Muscle layer of duodenum (tissue), 2 donors: ENCODE measurements at regions not wholly inside any gene's neighbourhood (a gene's known extent, or its start where the extent isn't known, plus 50 kb on each side); places are given as distances from the start of the nearest gene placed in this dataset.

Source experiments
- H3K27ac ChIP-seq: one replicate; pipeline ENCODE4 v1.7.0; 2013; ENCODE audit warnings: mild to moderate bottlenecking, low read length
- H3K27me3 ChIP-seq: one replicate; pipeline ENCODE4 v1.7.0; 2013; ENCODE audit warnings: low read depth, mild to moderate bottlenecking, control low read depth, low read length
- H3K36me3 ChIP-seq, 2 donors: one replicate each; pipeline ENCODE4 v1.7.0; 2013; ENCODE audit warnings: low read length in 2 of 2, control low read depth in 1 of 2, mild to moderate bottlenecking in 1 of 2; ENCODE audit not compliant: insufficient read depth in 2 of 2, control insufficient read depth in 1 of 2
- H3K4me1 ChIP-seq, 2 donors: one replicate each; pipeline ENCODE4 v1.7.0; 2013; ENCODE audit warnings: low read length in 2 of 2, mild to moderate bottlenecking in 2 of 2, control low read depth in 1 of 2, moderate library complexity in 1 of 2; ENCODE audit not compliant: insufficient read depth in 2 of 2, control insufficient read depth in 1 of 2
- H3K4me3 ChIP-seq, 2 donors: one replicate each; pipeline ENCODE4 v1.7.0; 2013; ENCODE audit warnings: low read length in 2 of 2, low read depth in 1 of 2, mild to moderate bottlenecking in 1 of 2
- H3K9me3 ChIP-seq, 2 donors: one replicate each; pipeline ENCODE4 v1.7.0; 2013; ENCODE audit warnings: low read length in 2 of 2, control low read depth in 1 of 2, mild to moderate bottlenecking in 1 of 2; ENCODE audit not compliant: control insufficient read depth in 1 of 2
- donor health status: healthy.

DNA sequence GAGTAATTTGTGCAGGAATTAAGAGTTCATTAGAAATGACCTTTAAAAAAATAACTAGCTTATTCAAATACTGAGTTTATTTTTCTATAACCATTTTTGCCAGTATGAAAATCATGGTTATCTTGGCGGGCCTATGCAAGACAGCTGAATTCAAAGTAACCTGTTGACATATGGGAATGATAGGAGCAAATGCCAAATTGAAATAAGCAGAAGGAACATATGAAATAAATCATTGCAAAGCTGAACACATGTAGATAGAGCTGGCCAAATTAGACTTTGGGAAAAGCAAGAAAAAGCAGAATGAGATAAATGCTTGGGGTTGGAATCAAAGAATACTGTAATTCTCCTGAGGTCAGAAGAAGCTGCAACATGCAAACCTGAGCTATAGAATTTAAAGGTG is 372.5 kb downstream of the ADAMTS20 start:
- H3K27me3 ChIP-seq: no peaks in the 10 kb centered on the region
- no peak overlapping the region for H3K27ac ChIP-seq
- H3K4me1 ChIP-seq: peaks cover 0 to 3% of the 10 kb centered on the region in 2 donors
- H3K9me3 ChIP-seq: no peaks in the 10 kb centered on the region
- no peaks in the 10 kb centered on the region for H3K36me3 ChIP-seq
- no peak overlapping the region for H3K4me3 ChIP-seq

GRCh38 chr12:43177276-43177675 is 374.7 kb downstream of the ADAMTS20 start:
- Histone ChIP-seq H3K4me1 (peaks cover 0 to 3% of the 10 kb centered on the region in 2 donors), H3K27ac (no peak overlapping the region), H3K27me3 (no peaks in the 10 kb centered on the region), H3K9me3 (no peaks in the 10 kb centered on the region), H3K36me3 (no peaks in the 10 kb centered on the region), H3K4me3 (no peak overlapping the region)

- no peak overlapping the region for H3K4me3 ChIP-seq
- H3K9me3 ChIP-seq: no peaks in the 10 kb centered on the region
- no peaks in the 10 kb centered on the region for H3K4me1 ChIP-seq
- H3K36me3 ChIP-seq: no peaks in the 10 kb centered on the region
- H3K27ac ChIP-seq: no peak overlapping the region
- H3K27me3 ChIP-seq: no peaks in the 10 kb centered on the region
Measured at GRCh38 chr12:43169115-43169681, 382.8 kb downstream of the ADAMTS20 start.

DNA sequence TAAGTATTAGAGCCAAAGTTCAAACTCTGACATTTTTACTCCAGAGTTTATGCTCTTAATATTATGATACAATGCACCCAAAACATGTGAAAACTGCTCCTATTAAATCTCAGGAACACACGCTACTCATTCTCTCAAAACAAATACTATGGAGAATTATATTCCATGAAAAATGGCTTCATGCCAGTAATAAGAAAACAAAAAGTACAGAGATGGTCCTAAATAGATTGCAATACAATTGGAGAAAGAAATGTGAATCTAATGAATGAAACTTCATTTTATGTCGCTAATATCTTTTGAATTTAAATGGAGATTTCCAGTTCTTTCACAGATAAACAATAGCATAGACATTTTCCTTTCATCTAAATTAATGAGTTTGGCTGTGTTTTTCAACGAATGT is 384.3 kb downstream of the ADAMTS20 start:
- Histone ChIP-seq H3K4me3 (no peak overlapping the region), H3K9me3 (no peaks in the 10 kb centered on the region), H3K4me1 (no peaks in the 10 kb centered on the region), H3K27ac (no peak overlapping the region), H3K36me3 (no peaks in the 10 kb centered on the region), H3K27me3 (no peaks in the 10 kb centered on the region)

- no peaks in the 10 kb centered on the region for H3K27me3 ChIP-seq
- no peaks in the 10 kb centered on the region for H3K4me1 ChIP-seq
- no peak overlapping the region for H3K4me3 ChIP-seq
- no peaks in the 10 kb centered on the region for H3K36me3 ChIP-seq
- no peaks in the 10 kb centered on the region for H3K9me3 ChIP-seq
- H3K27ac ChIP-seq: no peak overlapping the region
Measured at GRCh38 chr12:43165351-43165750, 386.7 kb downstream of the ADAMTS20 start.

- Histone ChIP-seq H3K36me3 (no peaks in the 10 kb centered on the region), H3K27ac (no peak overlapping the region), H3K4me3 (no peak overlapping the region), H3K27me3 (no peaks in the 10 kb centered on the region), H3K9me3 (no peaks in the 10 kb centered on the region), H3K4me1 (no peaks in the 10 kb centered on the region)
Measured at GRCh38 chr12:43162138-43162537, 389.9 kb downstream of the ADAMTS20 start.

GRCh38 chr12:43159506-43159905 is 392.5 kb downstream of the ADAMTS20 start:
- no peak overlapping the region for H3K4me3 ChIP-seq
- H3K9me3 ChIP-seq: no peaks in the 10 kb centered on the region
- no peaks in the 10 kb centered on the region for H3K27me3 ChIP-seq
- no peak overlapping the region for H3K27ac ChIP-seq
- H3K36me3 ChIP-seq: no peaks in the 10 kb centered on the region
- H3K4me1 ChIP-seq: no peaks in the 10 kb centered on the region

- Histone ChIP-seq H3K4me1 (no peaks in the 10 kb centered on the region), H3K36me3 (no peaks in the 10 kb centered on the region), H3K27ac (no peak overlapping the region), H3K9me3 (no peaks in the 10 kb centered on the region), H3K4me3 (no peak overlapping the region), H3K27me3 (no peaks in the 10 kb centered on the region)
Measured at GRCh38 chr12:43158126-43158525, 393.9 kb downstream of the ADAMTS20 start.

- no peak overlapping the region for H3K27ac ChIP-seq
Measured at GRCh38 chr12:43155376-43155775, 396.6 kb downstream of the ADAMTS20 start.

DNA sequence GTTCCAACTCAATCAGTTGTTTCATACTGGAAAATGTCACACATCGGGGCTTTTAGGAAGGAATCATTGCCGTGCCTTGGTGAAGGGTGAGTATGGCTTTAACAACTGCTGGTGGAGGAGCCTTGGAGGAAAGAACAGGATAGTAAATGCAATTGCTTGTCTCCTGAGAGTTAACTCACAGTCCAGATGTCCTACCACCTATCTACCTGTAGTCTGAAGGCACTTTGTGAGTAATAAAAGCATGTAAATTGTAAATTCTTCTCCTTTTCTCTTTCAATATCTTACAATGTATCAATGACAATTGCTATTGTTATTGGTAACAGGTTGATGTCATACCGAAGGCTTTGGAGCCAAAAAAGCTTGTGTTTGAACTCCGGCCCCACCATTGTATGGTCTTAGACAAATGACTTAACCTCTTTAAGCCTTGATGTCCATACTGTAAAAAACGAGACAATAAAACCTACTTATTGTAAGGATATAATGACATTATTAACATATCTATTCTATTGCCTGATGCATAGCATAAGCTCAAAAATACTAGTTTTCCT is 397.4 kb downstream of the ADAMTS20 start:
- Histone ChIP-seq H3K9me3 (no peaks in the 10 kb centered on the region), H3K27me3 (no peaks in the 10 kb centered on the region), H3K4me1 (no peaks in the 10 kb centered on the region), H3K27ac (no peak overlapping the region), H3K36me3 (no peaks in the 10 kb centered on the region), H3K4me3 (no peak overlapping the region)

More at GRCh38 chr12:43155376-43155775, 396.6 kb downstream of the ADAMTS20 start:
- Histone ChIP-seq H3K27me3 (no peaks in the 10 kb centered on the region), H3K4me1 (no peaks in the 10 kb centered on the region), H3K9me3 (no peaks in the 10 kb centered on the region), H3K4me3 (no peak overlapping the region), H3K36me3 (no peaks in the 10 kb centered on the region)

DNA sequence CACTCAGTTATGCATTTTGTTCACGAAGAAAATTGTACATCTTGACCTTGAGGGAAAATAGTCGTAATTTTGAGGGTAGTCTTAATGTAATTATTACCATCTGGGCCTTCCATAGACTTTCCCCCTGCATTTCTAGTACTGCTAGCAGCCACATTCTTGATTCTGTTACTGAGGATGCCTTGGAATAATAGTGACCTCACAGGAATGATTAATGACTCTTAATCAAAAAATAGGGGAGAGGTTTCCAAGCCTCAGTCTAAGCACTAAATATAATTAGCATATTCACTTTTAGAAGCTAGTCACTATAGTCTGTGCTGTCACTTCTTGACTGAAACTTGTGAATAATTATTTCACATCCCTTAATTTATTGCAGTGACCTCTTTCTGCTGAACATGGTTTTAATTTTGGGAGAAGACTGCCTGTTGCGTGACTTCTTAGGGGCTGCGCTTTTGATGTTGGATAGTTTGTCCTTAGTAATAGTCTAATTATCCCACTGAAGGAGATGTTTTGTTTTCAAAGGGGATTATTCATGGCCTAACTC is 400.5 kb downstream of the ADAMTS20 start:
- H3K27me3 ChIP-seq: no peaks in the 10 kb centered on the region
- H3K27ac ChIP-seq: no peak overlapping the region
- no peaks in the 10 kb centered on the region for H3K4me1 ChIP-seq

GRCh38 chr12:43148691-43149090 is 403.3 kb downstream of the ADAMTS20 start:
- Histone ChIP-seq H3K4me1 (no peaks in the 10 kb centered on the region), H3K9me3 (no peaks in the 10 kb centered on the region), H3K4me3 (no peak overlapping the region), H3K27ac (no peak overlapping the region), H3K27me3 (no peaks in the 10 kb centered on the region), H3K36me3 (no peaks in the 10 kb centered on the region)

More for the DNA sequence above, 400.5 kb downstream of the ADAMTS20 start:
- Histone ChIP-seq H3K9me3 (no peaks in the 10 kb centered on the region), H3K36me3 (no peaks in the 10 kb centered on the region), H3K4me3 (no peak overlapping the region)
